Erythroblast (primary cell): ENCODE measurements at regions not wholly inside any gene's neighbourhood (a gene's known extent, or its start where the extent isn't known, plus 50 kb on each side); places are given as distances from the start of the nearest gene placed in this dataset.

Experiments used
- GATA1 ChIP-seq: IDR thresholded peaks from 2 replicates; pipeline ENCODE4 v1.6.1; 2011; ENCODE audit warnings: low read depth, mild to moderate bottlenecking, control low read depth, low read length, moderate library complexity
- POLR2A ChIP-seq: IDR thresholded peaks from 2 replicates; pipeline ENCODE4 v1.6.1; 2011; ENCODE audit warnings: mild to moderate bottlenecking, low read length

DNA sequence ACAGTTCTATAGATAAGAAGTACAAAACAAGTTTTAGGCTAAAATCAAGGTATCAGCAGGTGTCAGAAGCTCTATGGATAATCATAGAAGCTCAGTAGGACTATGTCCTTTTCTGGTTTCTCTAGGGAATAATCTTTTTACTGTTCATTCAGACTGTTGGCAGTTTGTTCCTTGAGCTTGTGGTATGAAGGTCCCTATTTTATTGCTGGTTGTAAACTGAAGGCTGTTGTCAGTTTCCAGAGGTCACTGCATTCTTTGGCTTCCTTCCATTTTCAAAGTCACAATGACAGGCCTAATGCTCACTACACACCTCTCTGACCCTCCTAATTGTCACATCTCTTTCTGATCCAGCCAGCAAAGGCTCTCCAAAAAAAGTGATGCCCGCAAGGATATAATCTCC lies 337.9 kb upstream of the EDNRB start:
- TF ChIP-seq POLR2A: no peak
- TF ChIP-seq GATA1: no peak
